Spleen (tissue), 11 donors: ENCODE measurements at regions not wholly inside any gene's neighbourhood (a gene's known extent, or its start where the extent isn't known, plus 50 kb on each side); places are given as distances from the start of the nearest gene placed in this dataset.

ENCODE experiments used
- DNase-seq: peaks from one replicate; pipeline ENCODE4 v3.0.0-alpha.2; 2020
- H3K27ac ChIP-seq, 8 donors: fragments of 200-600 bp; sonication (generic) in 7 of 8; 1 replicate in 4 of 8; 2 replicates in 4 of 8; pipeline versions ENCODE4 v1.5.0 to v1.8.0; 2016 to 2021; ENCODE audit warnings: inconsistent platforms in 4 of 8, mild to moderate bottlenecking in 4 of 8, moderate library complexity in 1 of 8
- H3K27me3 ChIP-seq, 7 donors: fragments of 200-600 bp; sonication (generic) in 6 of 7; replicated peaks in 1 of 7; 1 replicate in 4 of 7; 2 replicates in 3 of 7; pipeline versions ENCODE4 v1.5.0 to v1.8.0; 2016 to 2021; ENCODE audit warnings: inconsistent platforms in 3 of 7, mild to moderate bottlenecking in 1 of 7
- H3K36me3 ChIP-seq, 6 donors: fragments of 200-600 bp; sonication (generic) in 5 of 6; 1 replicate in 4 of 6; 2 replicates in 2 of 6; pipeline versions ENCODE4 v1.5.0 to v1.8.0; 2016 to 2021; ENCODE audit warnings: inconsistent platforms in 2 of 6
- H3K4me1 ChIP-seq, 6 donors: fragments of 200-600 bp; sonication (generic) in 5 of 6; 1 replicate in 3 of 6; 2 replicates in 3 of 6; pipeline versions ENCODE4 v1.5.0 to v1.8.0; 2016 to 2021; ENCODE audit warnings: inconsistent platforms in 3 of 6
- H3K4me3 ChIP-seq, 8 donors: fragments of 200-600 bp; sonication (generic) in 7 of 8; 1 replicate in 4 of 8; 2 replicates in 4 of 8; pipeline versions ENCODE4 v1.5.0 to v1.8.0; 2016 to 2021; ENCODE audit warnings: inconsistent platforms in 4 of 8, mild to moderate bottlenecking in 4 of 8, moderate library complexity in 2 of 8
- H3K9me3 ChIP-seq, 8 donors: fragments of 200-600 bp; sonication (generic) in 7 of 8; 1 replicate in 4 of 8; 2 replicates in 4 of 8; pipeline versions ENCODE4 v1.5.0 to v1.8.0; 2016 to 2021; ENCODE audit warnings: inconsistent platforms in 4 of 8
- POLR2A ChIP-seq, 3 donors: fragments of 450-650 bp; IDR thresholded peaks; one replicate each; pipeline ENCODE4 v1.5.1; 2017; ENCODE audit warnings: antibody characterized with exemption in 3 of 3, mild to moderate bottlenecking in 1 of 3
- POLR2AphosphoS5 ChIP-seq, 3 donors: sonication (generic); formaldehyde crosslinking; IDR thresholded peaks; one replicate each; pipeline ENCODE4 v1.5.1; 2017; ENCODE audit warnings: antibody characterized with exemption in 3 of 3
- WGBS, 5 donors: extraction: QIAGEN DNeasy Blood & Tissue Kit in 3 of 5; methylation state at CpG; one replicate each; pipeline versions ENCODE4 v1.1.5 to v1.1.7; 2013 to 2018; 5-methylcytosine and 5-hydroxymethylcytosine counted together
- intact Hi-C: fragments of 100-400 bp; cut with DNase I; formaldehyde crosslinking; loops from one replicate; pipeline ENCODE4 v1.15.0; 2023; ENCODE audit warnings: low total_unique reads
- TF ChIP-seq, protein P1 (sequence below), 11 experiments: fragments of 200-600 bp in 7 of 11; fragments of 450-650 bp in 4 of 11; sonication (generic) in 4 of 11; IDR thresholded peaks in 8 of 11; conservative IDR thresholded peaks in 3 of 11; 1 replicate in 7 of 11; 2 replicates in 4 of 11; pipeline versions ENCODE4 v1.4.0 to v1.8.0; 2016 to 2021; ENCODE audit warnings: antibody characterized with exemption in 11 of 11, inconsistent platforms in 4 of 11, mild to moderate bottlenecking in 1 of 11
- donor health status: healthy with polysubstance abuse.
- donor health status: DM: no; HTN: no; CAD: no; lungs with moderate emphysema.
- donor health status: DM: no; HTN: no; CAD: no.
- donor health status: Bipolar disorder and iron deficiency.
- donor health status: healthy.
- donor health status: DM: no; HTN: no; CAD: no.
- donor health status: DM: yes; HTN: yes; CAD: no.

DNA sequence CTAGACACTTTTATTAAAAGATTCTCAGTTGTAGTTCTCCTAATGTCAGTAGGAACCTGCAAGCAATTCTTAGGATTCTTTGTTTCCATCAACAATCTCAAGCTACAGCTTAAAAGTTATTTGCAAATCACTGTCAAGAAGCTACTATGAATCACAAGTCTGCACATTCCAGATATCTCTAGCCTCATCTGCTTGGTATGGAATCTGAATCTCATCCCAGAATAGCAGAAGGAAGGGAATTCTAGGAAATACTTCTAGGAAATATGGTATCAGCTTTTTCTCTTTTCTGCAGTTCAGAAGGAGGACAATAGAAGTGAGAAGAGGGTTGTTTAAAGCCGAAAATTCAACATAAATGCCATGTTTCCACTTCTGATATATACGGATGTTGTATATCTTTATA, 792.2 kb upstream of the CDH9 start:
- Histone ChIP-seq H3K36me3 (no peaks in the 10 kb centered on the region), H3K4me3 (no peak overlapping the region), H3K4me1 (no peaks in the 10 kb centered on the region), H3K27me3 (no peaks in the 10 kb centered on the region), H3K27ac (no peak overlapping the region), H3K9me3 (peaks cover 0 to 9% (median 2%) of the 10 kb centered on the region in 8 donors)
- 81 to 92% (median 85%) methylated on average over 2 of the region's 2 CpGs for WGBS, 5 donors
- TF ChIP-seq POLR2AphosphoS5 (IDR thresholded peaks at IDR 0.05) (no peak), POLR2A (IDR thresholded peaks at IDR 0.05) (no peak)
- TF ChIP-seq, protein P1, sequence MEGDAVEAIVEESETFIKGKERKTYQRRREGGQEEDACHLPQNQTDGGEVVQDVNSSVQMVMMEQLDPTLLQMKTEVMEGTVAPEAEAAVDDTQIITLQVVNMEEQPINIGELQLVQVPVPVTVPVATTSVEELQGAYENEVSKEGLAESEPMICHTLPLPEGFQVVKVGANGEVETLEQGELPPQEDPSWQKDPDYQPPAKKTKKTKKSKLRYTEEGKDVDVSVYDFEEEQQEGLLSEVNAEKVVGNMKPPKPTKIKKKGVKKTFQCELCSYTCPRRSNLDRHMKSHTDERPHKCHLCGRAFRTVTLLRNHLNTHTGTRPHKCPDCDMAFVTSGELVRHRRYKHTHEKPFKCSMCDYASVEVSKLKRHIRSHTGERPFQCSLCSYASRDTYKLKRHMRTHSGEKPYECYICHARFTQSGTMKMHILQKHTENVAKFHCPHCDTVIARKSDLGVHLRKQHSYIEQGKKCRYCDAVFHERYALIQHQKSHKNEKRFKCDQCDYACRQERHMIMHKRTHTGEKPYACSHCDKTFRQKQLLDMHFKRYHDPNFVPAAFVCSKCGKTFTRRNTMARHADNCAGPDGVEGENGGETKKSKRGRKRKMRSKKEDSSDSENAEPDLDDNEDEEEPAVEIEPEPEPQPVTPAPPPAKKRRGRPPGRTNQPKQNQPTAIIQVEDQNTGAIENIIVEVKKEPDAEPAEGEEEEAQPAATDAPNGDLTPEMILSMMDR (IDR thresholded peaks at IDR 0.05 in 8 of 11, conservative IDR thresholded peaks at IDR 0.05 in 3 of 11): no peak
- intact Hi-C loops: no loop called here
- DNase-seq: no peak

DNA sequence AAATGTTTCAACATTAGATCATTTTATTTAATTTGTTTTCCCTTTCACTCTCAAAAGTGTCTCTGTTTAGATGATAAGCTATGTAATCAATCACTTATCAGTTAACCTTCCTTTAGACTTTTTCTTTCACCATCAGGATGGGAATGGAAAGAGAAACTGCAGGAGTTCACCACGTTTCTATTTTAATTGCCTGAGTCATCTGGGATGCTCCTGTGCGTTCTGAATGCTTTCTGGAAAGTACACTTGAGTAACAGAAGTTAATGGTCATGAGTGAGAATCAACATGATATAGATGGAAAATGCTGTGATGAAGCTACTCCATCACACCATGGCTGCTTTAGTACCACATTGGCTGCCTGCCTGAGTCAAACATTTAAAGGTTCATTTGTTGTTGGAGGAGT, 783.3 kb upstream of the CDH9 start:
- intact Hi-C loops: no loop called here
- no peaks in the 10 kb centered on the region for H3K36me3 ChIP-seq
- TF ChIP-seq POLR2A (IDR thresholded peaks at IDR 0.05): no peak
- TF ChIP-seq, protein P1 (IDR thresholded peaks at IDR 0.05 in 8 of 11, conservative IDR thresholded peaks at IDR 0.05 in 3 of 11): no peak
- no peak for TF ChIP-seq POLR2AphosphoS5 (IDR thresholded peaks at IDR 0.05)
- H3K27ac ChIP-seq: no peak overlapping the region
- peaks cover 0 to 8% (median 0%) of the 10 kb centered on the region in 8 donors for H3K9me3 ChIP-seq
- H3K4me1 ChIP-seq: no peaks in the 10 kb centered on the region
- no peaks in the 10 kb centered on the region for H3K27me3 ChIP-seq
- no peak overlapping the region for H3K4me3 ChIP-seq
- WGBS, 5 donors: 44 to 68% (median 54%) methylated on average over 2 of the region's 2 CpGs
- DNase-seq: no peak

DNA sequence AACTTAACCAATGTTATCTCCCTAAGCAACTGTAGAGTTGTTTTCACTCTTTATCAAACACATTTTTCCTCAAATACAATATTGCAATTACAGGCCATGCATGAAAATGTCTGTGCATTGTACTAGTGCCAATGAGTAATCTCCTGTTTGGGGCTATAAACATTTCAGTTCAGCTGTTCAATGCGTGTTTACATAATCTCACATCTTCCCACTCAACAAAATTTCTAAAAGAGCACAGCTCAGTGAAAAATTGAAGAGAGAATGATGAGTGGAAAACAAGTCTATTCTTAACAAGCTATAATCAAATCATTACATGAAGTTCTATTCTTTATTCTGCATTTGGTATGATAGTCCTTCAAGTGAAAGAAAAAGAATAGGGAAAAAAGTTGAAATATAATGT, 780.5 kb upstream of the CDH9 start:
- Histone ChIP-seq H3K4me1 (no peaks in the 10 kb centered on the region), H3K27me3 (no peaks in the 10 kb centered on the region), H3K9me3 (peaks cover 0 to 15% (median 2%) of the 10 kb centered on the region in 8 donors), H3K27ac (no peak overlapping the region), H3K4me3 (no peak overlapping the region), H3K36me3 (no peaks in the 10 kb centered on the region)
- intact Hi-C loops: no loop called here
- no peak for DNase-seq
- 54 to 85% (median 73%) methylated on average over 1 of the region's 1 CpG for WGBS, 5 donors
- TF ChIP-seq, protein P1 (IDR thresholded peaks at IDR 0.05 in 8 of 11, conservative IDR thresholded peaks at IDR 0.05 in 3 of 11): no peak
- TF ChIP-seq POLR2A (IDR thresholded peaks at IDR 0.05): no peak
- TF ChIP-seq POLR2AphosphoS5 (IDR thresholded peaks at IDR 0.05): no peak

DNA sequence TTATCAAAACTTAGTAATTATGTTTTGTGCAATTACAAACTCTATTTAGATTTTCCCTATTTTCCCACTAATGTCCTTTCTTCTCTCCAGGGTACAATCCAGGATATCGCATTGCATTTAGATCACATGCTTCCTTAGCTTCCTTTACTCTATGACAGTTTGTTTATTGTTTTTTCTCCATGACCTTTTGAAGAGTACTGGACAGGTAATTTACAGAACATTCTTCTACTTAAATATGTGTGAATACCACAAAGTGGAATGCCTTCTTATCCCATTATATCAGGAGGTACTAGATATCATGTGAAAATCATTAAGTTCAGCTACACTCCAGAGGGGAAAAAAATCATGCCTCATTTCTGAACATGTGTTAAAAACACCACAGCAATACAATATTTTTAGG, 776.6 kb upstream of the CDH9 start:
- Histone ChIP-seq H3K27ac (no peak overlapping the region), H3K36me3 (no peaks in the 10 kb centered on the region), H3K4me1 (no peaks in the 10 kb centered on the region), H3K4me3 (no peak overlapping the region), H3K27me3 (no peaks in the 10 kb centered on the region), H3K9me3 (peaks cover 0 to 24% (median 2%) of the 10 kb centered on the region in 8 donors)
- no peak for DNase-seq
- intact Hi-C loops: no loop called here
- WGBS, 5 donors: 0% methylated on average over 1 of the region's 1 CpG
- TF ChIP-seq POLR2AphosphoS5 (IDR thresholded peaks at IDR 0.05) (no peak), POLR2A (IDR thresholded peaks at IDR 0.05) (no peak)
- TF ChIP-seq, protein P1 (IDR thresholded peaks at IDR 0.05 in 8 of 11, conservative IDR thresholded peaks at IDR 0.05 in 3 of 11): no peak
